Activated CD8-positive, alpha-beta T cell treated with anti-CD3 and anti-CD28 coated beads for 36 hours (primary cell): ENCODE measurements at regions not wholly inside any gene's neighbourhood (a gene's known extent, or its start where the extent isn't known, plus 50 kb on each side); places are given as distances from the start of the nearest gene placed in this dataset.

ENCODE experiments used
- ATAC-seq: fragments of 200-7000 bp; cut with Tn5 transposase; one replicate; pipeline ENCODE4 v1.10.0; 2021; ENCODE audit warnings: mild to moderate bottlenecking, moderate library complexity
- CTCF ChIA-PET: fragments of 350-600 bp; sonication (Branson Sonifier 250); formaldehyde crosslinking; loops from one replicate; lab custom pipeline; 2021; ENCODE audit warnings: antibody characterized with exemption; lab: Charles Lee
- POLR2A ChIA-PET: fragments of 350-600 bp; sonication (Branson Sonifier 250); formaldehyde crosslinking; loops from one replicate; lab custom pipeline; 2021; ENCODE audit warnings: antibody characterized with exemption; lab: Charles Lee
- DNase-seq: peaks from one replicate; pipeline ENCODE4 v3.0.0-alpha.2; 2020
- H3K27ac Mint-ChIP-seq: one replicate; pipeline ENCODE4 v1.8.0; 2021; ENCODE audit warnings: mild to moderate bottlenecking, mixed read lengths
- H3K27me3 Mint-ChIP-seq: one replicate; pipeline ENCODE4 v1.8.0; 2021; ENCODE audit warnings: mixed read lengths
- H3K36me3 Mint-ChIP-seq: one replicate; pipeline ENCODE4 v1.8.0; 2021; ENCODE audit warnings: low read depth, mixed read lengths
- H3K4me1 Mint-ChIP-seq: one replicate; pipeline ENCODE4 v1.8.0; 2021; ENCODE audit warnings: low read depth, mixed read lengths
- H3K4me3 Mint-ChIP-seq: one replicate; pipeline ENCODE4 v1.8.0; 2021; ENCODE audit warnings: mild to moderate bottlenecking, moderate library complexity, mixed read lengths
- H3K9me3 Mint-ChIP-seq: one replicate; pipeline ENCODE4 v1.8.0; 2021; ENCODE audit warnings: mixed read lengths
- CTCF ChIP-seq: fragments of 200-600 bp; IDR thresholded peaks from one replicate; pipeline ENCODE4 v1.8.0; 2022; ENCODE audit warnings: antibody characterized with exemption, mild to moderate bottlenecking
- intact Hi-C: fragments of 100-400 bp; cut with micrococcal nuclease; formaldehyde crosslinking; loops from one replicate; pipeline ENCODE4 v1.10.0; 2022

- no peak for ATAC-seq
- H3K9me3 Mint-ChIP-seq, result no peaks in the 10 kb centered on the region
- POLR2A ChIA-PET, result no interaction called here
- H3K27me3 Mint-ChIP-seq, result no peaks in the 10 kb centered on the region
- CTCF ChIA-PET, result no interaction called here
- no peak overlapping the region for H3K4me3 Mint-ChIP-seq
- H3K27ac Mint-ChIP-seq, result no peak overlapping the region
- no peaks in the 10 kb centered on the region for H3K36me3 Mint-ChIP-seq
- intact Hi-C loops, result no loop called here
- DNase-seq, result no peak
- no peaks in the 10 kb centered on the region for H3K4me1 Mint-ChIP-seq
- TF ChIP-seq CTCF, result no peak
Measured at GRCh38 chr4:110850461-110851442, 227.9 kb upstream of the PITX2 start.

- ChIA-PET CTCF (no interaction called here), POLR2A (no interaction called here)
- Mint-ChIP-seq H3K36me3 (no peaks in the 10 kb centered on the region), H3K4me3 (no peak overlapping the region), H3K27ac (no peak overlapping the region), H3K27me3 (no peaks in the 10 kb centered on the region), H3K4me1 (no peaks in the 10 kb centered on the region), H3K9me3 (no peaks in the 10 kb centered on the region)
- DNase-seq (no peak), ATAC-seq (no peak)
- intact Hi-C loops, result no loop called here
- TF ChIP-seq CTCF, result no peak
Measured at GRCh38 chr4:110851989-110852388, 229.1 kb upstream of the PITX2 start.

GRCh38 chr4:110852793-110853192 lies 229.9 kb upstream of the PITX2 start:
- TF ChIP-seq CTCF, result no peak
- Mint-ChIP-seq H3K4me3 (no peak overlapping the region), H3K27ac (no peak overlapping the region), H3K4me1 (no peaks in the 10 kb centered on the region), H3K27me3 (no peaks in the 10 kb centered on the region), H3K9me3 (no peaks in the 10 kb centered on the region), H3K36me3 (no peaks in the 10 kb centered on the region)
- DNase-seq, result no peak
- intact Hi-C loops, result no loop called here
- ChIA-PET POLR2A (no interaction called here), CTCF (no interaction called here)
- ATAC-seq, result no peak

- CTCF ChIA-PET, result no interaction called here
- no peak for ATAC-seq
- Mint-ChIP-seq H3K4me1 (no peaks in the 10 kb centered on the region), H3K27me3 (no peaks in the 10 kb centered on the region), H3K36me3 (no peaks in the 10 kb centered on the region), H3K4me3 (no peak overlapping the region), H3K27ac (no peak overlapping the region), H3K9me3 (no peaks in the 10 kb centered on the region)
- no peak for TF ChIP-seq CTCF
- POLR2A ChIA-PET, result no interaction called here
- intact Hi-C loops, result no loop called here
- no peak for DNase-seq
Measured at GRCh38 chr4:110853242-110853641, 230.4 kb upstream of the PITX2 start.

- DNase-seq, result no peak
- no peak for TF ChIP-seq CTCF
- intact Hi-C loops, result no loop called here
- Mint-ChIP-seq H3K9me3 (no peaks in the 10 kb centered on the region), H3K4me3 (no peak overlapping the region), H3K27me3 (no peaks in the 10 kb centered on the region), H3K27ac (no peak overlapping the region), H3K4me1 (no peaks in the 10 kb centered on the region), H3K36me3 (no peaks in the 10 kb centered on the region)
- ATAC-seq, result no peak
- POLR2A ChIA-PET, result no interaction called here
- CTCF ChIA-PET, result no interaction called here
Measured at GRCh38 chr4:110854021-110854678, 231.3 kb upstream of the PITX2 start.
